ENCODE measurements at regions not wholly inside any gene's neighbourhood (a gene's known extent, or its start where the extent isn't known, plus 50 kb on each side); places are given as distances from the start of the nearest gene placed in this dataset.

DNA sequence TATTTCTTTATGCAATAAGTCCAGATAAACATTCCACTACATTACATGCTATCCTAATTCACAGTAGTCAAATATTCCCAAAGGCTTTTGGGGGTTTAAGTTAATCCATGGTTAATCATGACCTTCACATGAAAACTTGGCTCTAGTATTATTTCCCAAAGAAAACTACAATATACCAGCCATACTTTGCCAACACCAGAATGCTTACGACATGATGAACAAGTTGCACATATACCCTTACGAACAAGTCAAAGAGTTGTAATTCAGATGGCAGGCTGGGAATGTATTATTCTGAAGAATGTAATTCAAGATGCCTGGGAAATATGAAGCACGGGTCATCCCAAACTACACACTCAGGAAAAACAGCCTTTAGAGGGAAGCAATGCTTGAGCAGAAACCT is 499.6 kb downstream of the PPARGC1A start:
- no peak for TF ChIP-seq POLR2A (IDR thresholded peaks at IDR 0.05)
- TF ChIP-seq, protein P1, sequence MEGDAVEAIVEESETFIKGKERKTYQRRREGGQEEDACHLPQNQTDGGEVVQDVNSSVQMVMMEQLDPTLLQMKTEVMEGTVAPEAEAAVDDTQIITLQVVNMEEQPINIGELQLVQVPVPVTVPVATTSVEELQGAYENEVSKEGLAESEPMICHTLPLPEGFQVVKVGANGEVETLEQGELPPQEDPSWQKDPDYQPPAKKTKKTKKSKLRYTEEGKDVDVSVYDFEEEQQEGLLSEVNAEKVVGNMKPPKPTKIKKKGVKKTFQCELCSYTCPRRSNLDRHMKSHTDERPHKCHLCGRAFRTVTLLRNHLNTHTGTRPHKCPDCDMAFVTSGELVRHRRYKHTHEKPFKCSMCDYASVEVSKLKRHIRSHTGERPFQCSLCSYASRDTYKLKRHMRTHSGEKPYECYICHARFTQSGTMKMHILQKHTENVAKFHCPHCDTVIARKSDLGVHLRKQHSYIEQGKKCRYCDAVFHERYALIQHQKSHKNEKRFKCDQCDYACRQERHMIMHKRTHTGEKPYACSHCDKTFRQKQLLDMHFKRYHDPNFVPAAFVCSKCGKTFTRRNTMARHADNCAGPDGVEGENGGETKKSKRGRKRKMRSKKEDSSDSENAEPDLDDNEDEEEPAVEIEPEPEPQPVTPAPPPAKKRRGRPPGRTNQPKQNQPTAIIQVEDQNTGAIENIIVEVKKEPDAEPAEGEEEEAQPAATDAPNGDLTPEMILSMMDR (IDR thresholded peaks at IDR 0.05), result no peak
